Naive B cell (primary cell): ENCODE measurements at regions not wholly inside any gene's neighbourhood (a gene's known extent, or its start where the extent isn't known, plus 50 kb on each side); places are given as distances from the start of the nearest gene placed in this dataset.

Source experiments
- ATAC-seq, 2 donors: fragments of 150-1000 bp; cut with Tn5 transposase; 2 replicates each; pipeline ENCODE4 v1.10.0; 2021; ENCODE audit warnings: low read depth in 2 of 2, mild to moderate bottlenecking in 2 of 2, moderate library complexity in 2 of 2
- DNase-seq: peaks from one replicate; pipeline ENCODE4 v3.0.0; 2022
- H3K27ac Mint-ChIP-seq, 6 donors: one replicate each; pipeline ENCODE4 v1.8.0; 2020 to 2022; ENCODE audit warnings: mild to moderate bottlenecking in 6 of 6, mixed read lengths in 6 of 6, moderate library complexity in 5 of 6, inconsistent platforms in 2 of 6
- H3K27me3 Mint-ChIP-seq, 3 donors: one replicate each; pipeline ENCODE4 v1.8.0; 2021 to 2022; ENCODE audit warnings: mixed read lengths in 3 of 3, mild to moderate bottlenecking in 1 of 3
- H3K36me3 Mint-ChIP-seq, 2 donors: one replicate each; pipeline ENCODE4 v1.8.0; 2020 to 2022; ENCODE audit warnings: mixed read lengths in 2 of 2, inconsistent platforms in 1 of 2, mild to moderate bottlenecking in 1 of 2
- H3K4me1 Mint-ChIP-seq, 3 donors: one replicate each; pipeline ENCODE4 v1.8.0; 2020 to 2022; ENCODE audit warnings: mixed read lengths in 3 of 3, inconsistent platforms in 1 of 3, mild to moderate bottlenecking in 1 of 3, moderate library complexity in 1 of 3
- H3K4me3 Mint-ChIP-seq, 8 donors: one replicate each; pipeline ENCODE4 v1.8.0; 2020 to 2022; ENCODE audit warnings: mild to moderate bottlenecking in 8 of 8, mixed read lengths in 8 of 8, moderate library complexity in 8 of 8, inconsistent platforms in 2 of 8
- H3K9me3 Mint-ChIP-seq, 7 donors: one replicate each; pipeline ENCODE4 v1.8.0; 2020 to 2022; ENCODE audit warnings: mixed read lengths in 7 of 7, mild to moderate bottlenecking in 5 of 7, inconsistent platforms in 2 of 7, moderate library complexity in 1 of 7

- no peak overlapping the region for H3K27ac Mint-ChIP-seq
These were observed 98.9 kb downstream of the RPLP1 start for GRCh38 chr15:69551391-69552056.

GRCh38 chr15:69552057-69552815 lies 99.6 kb downstream of the RPLP1 start:
- Mint-ChIP-seq H3K36me3 (peaks cover 4 to 8% of the 10 kb centered on the region in 2 donors), H3K27me3 (peaks cover 25 to 30% (median 27%) of the 10 kb centered on the region in 3 donors), H3K27ac (no peak overlapping the region), H3K4me3 (no peak overlapping the region), H3K4me1 (no peaks in the 10 kb centered on the region), H3K9me3 (peaks cover 5 to 24% (median 12%) of the 10 kb centered on the region in 7 donors)
- ATAC-seq (no peak), DNase-seq (no peak)

More at GRCh38 chr15:69551391-69552056, 98.9 kb downstream of the RPLP1 start:
- no peaks in the 10 kb centered on the region for H3K4me1 Mint-ChIP-seq
- ATAC-seq = no peak
- peaks cover 4 to 8% of the 10 kb centered on the region in 2 donors for H3K36me3 Mint-ChIP-seq
- H3K9me3 Mint-ChIP-seq = peaks cover 5 to 24% (median 12%) of the 10 kb centered on the region in 7 donors
- DNase-seq = no peak
- no peak overlapping the region for H3K4me3 Mint-ChIP-seq
- H3K27me3 Mint-ChIP-seq = peaks cover 25 to 30% (median 27%) of the 10 kb centered on the region in 3 donors

GRCh38 chr15:69553686-69554085 lies 101.1 kb downstream of the RPLP1 start:
- Mint-ChIP-seq H3K4me1 (no peaks in the 10 kb centered on the region), H3K27ac (no peak overlapping the region), H3K4me3 (no peak overlapping the region), H3K9me3 (peaks cover 5 to 24% (median 12%) of the 10 kb centered on the region in 7 donors), H3K27me3 (peaks cover 19 to 22% (median 22%) of the 10 kb centered on the region in 3 donors), H3K36me3 (peaks cover 4 to 8% of the 10 kb centered on the region in 2 donors)
- ATAC-seq (no peak), DNase-seq (no peak)

- no peak overlapping the region for H3K27ac Mint-ChIP-seq
- ATAC-seq (no peak), DNase-seq (no peak)
- no peak overlapping the region for H3K4me3 Mint-ChIP-seq
- no peaks in the 10 kb centered on the region for H3K4me1 Mint-ChIP-seq
- peaks cover 5 to 24% (median 12%) of the 10 kb centered on the region in 7 donors for H3K9me3 Mint-ChIP-seq
- H3K27me3 Mint-ChIP-seq = peaks cover 16 to 17% (median 17%) of the 10 kb centered on the region in 3 donors
- H3K36me3 Mint-ChIP-seq = peaks cover 4 to 8% of the 10 kb centered on the region in 2 donors
These were observed 101.8 kb downstream of the RPLP1 start for GRCh38 chr15:69554279-69554961.

- DNase-seq (no peak), ATAC-seq (no peak)
- Mint-ChIP-seq H3K27me3 (peaks cover 10 to 16% (median 13%) of the 10 kb centered on the region in 3 donors), H3K36me3 (peaks cover 4 to 8% of the 10 kb centered on the region in 2 donors), H3K4me3 (no peak overlapping the region), H3K4me1 (no peaks in the 10 kb centered on the region), H3K9me3 (peaks cover 5 to 24% (median 12%) of the 10 kb centered on the region in 7 donors), H3K27ac (no peak overlapping the region)
These were observed 102.5 kb downstream of the RPLP1 start for GRCh38 chr15:69555080-69555479.

- DNase-seq (no peak), ATAC-seq (no peak)
- Mint-ChIP-seq H3K4me3 (no peak overlapping the region), H3K9me3 (peaks cover 5 to 13% (median 10%) of the 10 kb centered on the region in 7 donors), H3K27me3 (peaks cover 5 to 13% (median 8%) of the 10 kb centered on the region in 3 donors), H3K36me3 (peaks cover 0 to 3% of the 10 kb centered on the region in 2 donors), H3K4me1 (no peaks in the 10 kb centered on the region), H3K27ac (no peak overlapping the region)
These were observed 103.7 kb downstream of the RPLP1 start for GRCh38 chr15:69556344-69556743.

GRCh38 chr15:69557020-69557706 lies 104.5 kb downstream of the RPLP1 start:
- H3K4me3 Mint-ChIP-seq = no peak overlapping the region
- peaks cover 0 to 5% (median 3%) of the 10 kb centered on the region in 7 donors for H3K9me3 Mint-ChIP-seq
- no peak overlapping the region for H3K27ac Mint-ChIP-seq
- H3K4me1 Mint-ChIP-seq = no peaks in the 10 kb centered on the region
- DNase-seq (no peak), ATAC-seq (no peak)
- H3K36me3 Mint-ChIP-seq = no peaks in the 10 kb centered on the region
- peaks cover 10 to 15% (median 11%) of the 10 kb centered on the region in 3 donors for H3K27me3 Mint-ChIP-seq

- Mint-ChIP-seq H3K27me3 (peaks cover 11 to 14% (median 12%) of the 10 kb centered on the region in 3 donors), H3K9me3 (peaks cover 0 to 3% (median 0%) of the 10 kb centered on the region in 7 donors), H3K36me3 (no peaks in the 10 kb centered on the region), H3K4me1 (no peaks in the 10 kb centered on the region), H3K4me3 (no peak overlapping the region), H3K27ac (peak overlapping the region in 2 of 6 donors; percentile 9 to 44)
- no peak for DNase-seq
- no peak for ATAC-seq
These were observed 105.2 kb downstream of the RPLP1 start for GRCh38 chr15:69557707-69558409.

GRCh38 chr15:69559440-69560190 lies 107.0 kb downstream of the RPLP1 start:
- DNase-seq = no peak
- peaks cover 16 to 17% (median 16%) of the 10 kb centered on the region in 3 donors for H3K27me3 Mint-ChIP-seq
- no peak overlapping the region for H3K27ac Mint-ChIP-seq
- H3K36me3 Mint-ChIP-seq = no peaks in the 10 kb centered on the region
- no peak overlapping the region for H3K4me3 Mint-ChIP-seq
- no peaks in the 10 kb centered on the region for H3K9me3 Mint-ChIP-seq
- ATAC-seq = no peak
- H3K4me1 Mint-ChIP-seq = no peaks in the 10 kb centered on the region

- DNase-seq = no peak
- Mint-ChIP-seq H3K27me3 (peaks cover 16 to 18% (median 16%) of the 10 kb centered on the region in 3 donors), H3K4me3 (no peak overlapping the region), H3K9me3 (no peaks in the 10 kb centered on the region), H3K27ac (peak overlapping the region in 2 of 6 donors; percentile 6 to 15), H3K36me3 (no peaks in the 10 kb centered on the region), H3K4me1 (no peaks in the 10 kb centered on the region)
- no peak for ATAC-seq
These were observed 108.6 kb downstream of the RPLP1 start for GRCh38 chr15:69561071-69561784.

GRCh38 chr15:69562116-69562515 lies 109.5 kb downstream of the RPLP1 start:
- no peak overlapping the region for H3K27ac Mint-ChIP-seq
- no peaks in the 10 kb centered on the region for H3K4me1 Mint-ChIP-seq
- ATAC-seq (no peak), DNase-seq (no peak)
- H3K27me3 Mint-ChIP-seq = peaks cover 16 to 20% (median 16%) of the 10 kb centered on the region in 3 donors
- H3K4me3 Mint-ChIP-seq = no peak overlapping the region
- no peaks in the 10 kb centered on the region for H3K9me3 Mint-ChIP-seq
- H3K36me3 Mint-ChIP-seq = no peaks in the 10 kb centered on the region
